H4 (cell line): ENCODE measurements at regions not wholly inside any gene's neighbourhood (a gene's known extent, or its start where the extent isn't known, plus 50 kb on each side); places are given as distances from the start of the nearest gene placed in this dataset.

Experiments
- DNase-seq: peaks from one replicate; pipeline ENCODE4 v3.0.0-alpha.2; 2015; ENCODE audit warnings: low spot score

GRCh38 chr12:93177208-93178153 lies 200.2 kb upstream of the NUDT4 start:
- no peak for DNase-seq

- no peak for DNase-seq
Measured at GRCh38 chr12:93178154-93178878, 199.4 kb upstream of the NUDT4 start.

- no peak for DNase-seq
Measured at GRCh38 chr12:93179792-93180191, 197.9 kb upstream of the NUDT4 start.

- no peak for DNase-seq
Measured at GRCh38 chr12:93180566-93180965, 197.2 kb upstream of the NUDT4 start.

- no peak for DNase-seq
Measured at GRCh38 chr12:93181409-93181965, 196.2 kb upstream of the NUDT4 start.

GRCh38 chr12:93183940-93184671 lies 193.6 kb upstream of the NUDT4 start:
- no peak for DNase-seq

- DNase-seq: no peak
Measured at GRCh38 chr12:93184672-93185368, 192.9 kb upstream of the NUDT4 start.

GRCh38 chr12:93185369-93185741 lies 192.4 kb upstream of the NUDT4 start:
- no peak for DNase-seq

- DNase-seq: no peak
Measured at GRCh38 chr12:93186131-93186530, 191.6 kb upstream of the NUDT4 start.

GRCh38 chr12:93186621-93187020 lies 191.1 kb upstream of the NUDT4 start:
- no peak for DNase-seq

GRCh38 chr12:93191423-93191822 lies 186.3 kb upstream of the NUDT4 start:
- DNase-seq: no peak

- DNase-seq: no peak
Measured at GRCh38 chr12:93191956-93192355, 185.8 kb upstream of the NUDT4 start.

GRCh38 chr12:93192878-93193277 lies 184.8 kb upstream of the NUDT4 start:
- DNase-seq: no peak

- no peak for DNase-seq
Measured at GRCh38 chr12:93195511-93195910, 182.2 kb upstream of the NUDT4 start.

- no peak for DNase-seq
Measured at GRCh38 chr12:93197067-93197593, 180.6 kb upstream of the NUDT4 start.

GRCh38 chr12:93198086-93198485 lies 179.6 kb upstream of the NUDT4 start:
- no peak for DNase-seq

- no peak for DNase-seq
Measured at GRCh38 chr12:93199831-93200236, 177.9 kb upstream of the NUDT4 start.

GRCh38 chr12:93200291-93200917 lies 177.3 kb upstream of the NUDT4 start:
- DNase-seq: no peak

- DNase-seq: no peak
Measured at GRCh38 chr12:93201990-93202389, 175.7 kb upstream of the NUDT4 start.

- DNase-seq: no peak
Measured at GRCh38 chr12:93202688-93203087, 175.0 kb upstream of the NUDT4 start.

- no peak for DNase-seq
Measured at GRCh38 chr12:93203361-93203760, 174.4 kb upstream of the NUDT4 start.
